GM12878 (cell line): ENCODE measurements at regions not wholly inside any gene's neighbourhood (a gene's known extent, or its start where the extent isn't known, plus 50 kb on each side); places are given as distances from the start of the nearest gene placed in this dataset.

Source experiments
- ATAC-seq: fragments of 200-7000 bp; cut with Tn5 transposase; 3 replicates; pipeline ENCODE4 v1.9.1; 2020; ENCODE audit warnings: mild to moderate bottlenecking, moderate library complexity
- BruUV-seq: library from RNA; stranded (reverse); fragments of 400-500 nt; replicated peaks from 2 replicates; lab custom pipeline; 2021; lab: Mats Ljungman, UMichigan
- CTCF ChIA-PET: fragments of 300-600 bp; sonication (Branson Sonifier 250); formaldehyde crosslinking; extraction: SDS; loops from one replicate; lab custom pipeline; 2021; ENCODE audit warnings: inconsistent platforms; lab: Yijun Ruan, JAX
- POLR2A ChIA-PET: fragments of 350-600 bp; formaldehyde crosslinking; extraction: SDS; loops from one replicate; lab custom pipeline; 2021; ENCODE audit warnings: inconsistent platforms; lab: Charles Lee
- RAD21 ChIA-PET: fragments of 300-600 bp; sonication (Branson Sonifier 250); formaldehyde crosslinking; loops from one replicate; lab custom pipeline; 2023; ENCODE audit warnings: antibody characterized with exemption; ENCODE audit not compliant: unreplicated experiment; lab: Charles Lee
- SMC1A ChIA-PET: fragments of 300-600 bp; sonication (Branson Sonifier 250); formaldehyde crosslinking; loops from one replicate; lab custom pipeline; 2023; ENCODE audit not compliant: unreplicated experiment, uncharacterized antibody; lab: Charles Lee
- DNase-seq: peaks from one replicate; pipeline ENCODE4 v3.0.0-alpha.2; 2011; ENCODE audit warnings: low read depth, low spot score
- FAIRE-seq: peaks from 3 replicates; lab custom pipeline; 2011; peaks lifted over from hg19 to GRCh38; lab: Jason Lieb, UNC
- H2AFZ ChIP-seq: 2 replicates; pipeline ENCODE4 v1.6.0; 2011; ENCODE audit warnings: low read depth, low read length, control low read depth; ENCODE audit not compliant: control insufficient read depth
- H3K27ac ChIP-seq: 2 replicates; pipeline ENCODE4 v1.5.1; 2011; ENCODE audit warnings: control low read depth; ENCODE audit not compliant: control insufficient read depth, insufficient read depth
- H3K27me3 ChIP-seq, 2 experiments: replicated peaks in 1 of 2; 2 replicates each; pipeline versions ENCODE4 v1.6.0 to v1.6.1; 2011; ENCODE audit warnings: low read length in 1 of 2; ENCODE audit not compliant: control insufficient read depth in 2 of 2, insufficient read depth in 2 of 2
- H3K36me3 ChIP-seq, 2 experiments: 2 replicates each; pipeline ENCODE4 v1.5.1; 2011; ENCODE audit warnings: low read length in 1 of 2; ENCODE audit not compliant: control insufficient read depth in 2 of 2, insufficient read depth in 2 of 2
- H3K4me1 ChIP-seq: 2 replicates; pipeline ENCODE4 v1.6.1; 2011; ENCODE audit warnings: mild to moderate bottlenecking, low read length, moderate library complexity, mixed read lengths; ENCODE audit not compliant: control insufficient read depth, insufficient read depth
- H3K4me2 ChIP-seq: 2 replicates; pipeline ENCODE4 v1.6.0; 2011; ENCODE audit warnings: control low read depth; ENCODE audit not compliant: control insufficient read depth, insufficient read depth
- H3K4me3 ChIP-seq: fragments of 200-600 bp; sonication (generic); 2 replicates; pipeline ENCODE4 v1.5.1; 2016
- H3K79me2 ChIP-seq: 2 replicates; pipeline ENCODE4 v1.6.0; 2011; ENCODE audit warnings: low read length; ENCODE audit not compliant: control insufficient read depth, insufficient read depth
- H3K9ac ChIP-seq: 2 replicates; pipeline ENCODE4 v1.8.0; 2011; ENCODE audit warnings: low read length, control low read depth, mixed read lengths; ENCODE audit not compliant: control insufficient read depth, insufficient read depth
- H3K9me3 ChIP-seq: replicated peaks from 3 replicates; pipeline ENCODE4 v1.5.1; 2011; ENCODE audit warnings: mild to moderate bottlenecking, low read length; ENCODE audit not compliant: control insufficient read depth, insufficient read depth
- H4K20me1 ChIP-seq: 2 replicates; pipeline ENCODE4 v1.6.0; 2011; ENCODE audit not compliant: control insufficient read depth, insufficient read depth
- CREM ChIP-seq: IDR thresholded peaks from 2 replicates; pipeline ENCODE4 v1.6.1; 2014; ENCODE audit warnings: antibody characterized with exemption, low read depth
- IKZF1 ChIP-seq: fragments of 450-650 bp; conservative IDR thresholded peaks from 2 replicates; pipeline ENCODE4 v1.6.1; 2017; ENCODE audit warnings: antibody characterized with exemption, mild to moderate bottlenecking
- RUNX3 ChIP-seq: IDR thresholded peaks from 2 replicates; pipeline ENCODE4 v1.6.1; 2012; ENCODE audit warnings: low read length, inconsistent platforms
- WGBS: methylation state at CpG from one replicate; pipeline ENCODE4 v1.1.6; 2016; ENCODE audit warnings: low lambda C conversion rate; ENCODE audit not compliant: insufficient replicate concordance, insufficient coverage; ENCODE audit errors: missing lambda C conversion rate; 5-methylcytosine and 5-hydroxymethylcytosine counted together
- in situ Hi-C: fragments of 300-500 bp; cut with MboI; formaldehyde crosslinking; loops from 9 replicates; pipeline ENCODE4 v1.14.3; 2018; ENCODE audit warnings: mixed read lengths
- intact Hi-C: fragments of 100-400 bp; cut with micrococcal nuclease; formaldehyde crosslinking; loops from one replicate; pipeline ENCODE4 v1.14.2; 2022; ENCODE audit not compliant: unreplicated experiment
- TF ChIP-seq, protein P1 (sequence below): fragments of 450-650 bp; formaldehyde crosslinking; IDR thresholded peaks from 2 replicates; pipeline ENCODE4 v1.4.0; 2020; ENCODE audit warnings: mild to moderate bottlenecking, moderate library complexity
- TF ChIP-seq, protein P2 (sequence below): IDR thresholded peaks from 2 replicates; pipeline ENCODE4 v1.6.1; 2011; ENCODE audit warnings: borderline replicate concordance, low read depth, mild to moderate bottlenecking, moderate library complexity, mixed read lengths, low read length; ENCODE audit not compliant: insufficient read depth; ENCODE audit errors: extremely low read length
- TF ChIP-seq, protein P3 (sequence below): IDR thresholded peaks from 2 replicates; pipeline ENCODE4 v1.6.1; 2012; ENCODE audit warnings: mild to moderate bottlenecking, low read depth, low read length

DNA sequence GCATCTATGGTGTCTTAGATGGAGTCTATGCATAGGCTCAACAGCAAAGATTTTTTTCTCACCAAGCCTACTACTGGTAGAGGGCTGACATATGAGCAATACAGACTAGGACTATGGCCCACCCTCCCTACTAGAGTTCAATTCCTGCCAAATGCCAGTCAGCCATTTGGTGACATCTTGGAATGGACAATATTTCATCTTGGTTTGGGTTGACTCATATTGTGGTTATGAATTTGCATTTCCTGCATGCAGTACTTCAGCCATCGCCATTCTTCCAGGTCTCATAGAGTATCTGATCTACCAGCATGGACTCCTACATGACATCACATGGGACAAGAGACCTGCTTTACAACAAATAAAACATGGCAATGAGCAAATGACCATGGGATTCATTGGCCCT is 778.1 kb upstream of the SOX9 start:
- H2AFZ ChIP-seq: no peak overlapping the region
- no peak overlapping the region for H3K27ac ChIP-seq
- 0% methylated on average over 1 of the region's 1 CpG for WGBS
- DNase-seq (no peak), ATAC-seq (no peak)
- ChIA-PET SMC1A (no interaction called here), POLR2A (no interaction called here), CTCF (no interaction called here)
- no peaks in the 10 kb centered on the region for H3K9me3 ChIP-seq
- no peak overlapping the region for H3K4me2 ChIP-seq
- BruUV-seq: no TSS peak
- no peak overlapping the region for H3K9ac ChIP-seq
- no peaks in the 10 kb centered on the region for H3K4me1 ChIP-seq
- H3K36me3 ChIP-seq: no peaks in the 10 kb centered on the region
- H3K4me3 ChIP-seq: no peak overlapping the region
- H4K20me1 ChIP-seq: no peaks in the 10 kb centered on the region
- no peaks in the 10 kb centered on the region for H3K79me2 ChIP-seq
- TF ChIP-seq, protein P1, sequence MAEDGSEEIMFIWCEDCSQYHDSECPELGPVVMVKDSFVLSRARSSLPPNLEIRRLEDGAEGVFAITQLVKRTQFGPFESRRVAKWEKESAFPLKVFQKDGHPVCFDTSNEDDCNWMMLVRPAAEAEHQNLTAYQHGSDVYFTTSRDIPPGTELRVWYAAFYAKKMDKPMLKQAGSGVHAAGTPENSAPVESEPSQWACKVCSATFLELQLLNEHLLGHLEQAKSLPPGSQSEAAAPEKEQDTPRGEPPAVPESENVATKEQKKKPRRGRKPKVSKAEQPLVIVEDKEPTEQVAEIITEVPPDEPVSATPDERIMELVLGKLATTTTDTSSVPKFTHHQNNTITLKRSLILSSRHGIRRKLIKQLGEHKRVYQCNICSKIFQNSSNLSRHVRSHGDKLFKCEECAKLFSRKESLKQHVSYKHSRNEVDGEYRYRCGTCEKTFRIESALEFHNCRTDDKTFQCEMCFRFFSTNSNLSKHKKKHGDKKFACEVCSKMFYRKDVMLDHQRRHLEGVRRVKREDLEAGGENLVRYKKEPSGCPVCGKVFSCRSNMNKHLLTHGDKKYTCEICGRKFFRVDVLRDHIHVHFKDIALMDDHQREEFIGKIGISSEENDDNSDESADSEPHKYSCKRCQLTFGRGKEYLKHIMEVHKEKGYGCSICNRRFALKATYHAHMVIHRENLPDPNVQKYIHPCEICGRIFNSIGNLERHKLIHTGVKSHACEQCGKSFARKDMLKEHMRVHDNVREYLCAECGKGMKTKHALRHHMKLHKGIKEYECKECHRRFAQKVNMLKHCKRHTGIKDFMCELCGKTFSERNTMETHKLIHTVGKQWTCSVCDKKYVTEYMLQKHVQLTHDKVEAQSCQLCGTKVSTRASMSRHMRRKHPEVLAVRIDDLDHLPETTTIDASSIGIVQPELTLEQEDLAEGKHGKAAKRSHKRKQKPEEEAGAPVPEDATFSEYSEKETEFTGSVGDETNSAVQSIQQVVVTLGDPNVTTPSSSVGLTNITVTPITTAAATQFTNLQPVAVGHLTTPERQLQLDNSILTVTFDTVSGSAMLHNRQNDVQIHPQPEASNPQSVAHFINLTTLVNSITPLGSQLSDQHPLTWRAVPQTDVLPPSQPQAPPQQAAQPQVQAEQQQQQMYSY (CRISPR knock-in tag): no peak
- TF ChIP-seq, protein P2, sequence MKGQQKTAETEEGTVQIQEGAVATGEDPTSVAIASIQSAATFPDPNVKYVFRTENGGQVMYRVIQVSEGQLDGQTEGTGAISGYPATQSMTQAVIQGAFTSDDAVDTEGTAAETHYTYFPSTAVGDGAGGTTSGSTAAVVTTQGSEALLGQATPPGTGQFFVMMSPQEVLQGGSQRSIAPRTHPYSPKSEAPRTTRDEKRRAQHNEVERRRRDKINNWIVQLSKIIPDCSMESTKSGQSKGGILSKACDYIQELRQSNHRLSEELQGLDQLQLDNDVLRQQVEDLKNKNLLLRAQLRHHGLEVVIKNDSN: no peak
- no peak for TF ChIP-seq IKZF1
- TF ChIP-seq, protein P3, sequence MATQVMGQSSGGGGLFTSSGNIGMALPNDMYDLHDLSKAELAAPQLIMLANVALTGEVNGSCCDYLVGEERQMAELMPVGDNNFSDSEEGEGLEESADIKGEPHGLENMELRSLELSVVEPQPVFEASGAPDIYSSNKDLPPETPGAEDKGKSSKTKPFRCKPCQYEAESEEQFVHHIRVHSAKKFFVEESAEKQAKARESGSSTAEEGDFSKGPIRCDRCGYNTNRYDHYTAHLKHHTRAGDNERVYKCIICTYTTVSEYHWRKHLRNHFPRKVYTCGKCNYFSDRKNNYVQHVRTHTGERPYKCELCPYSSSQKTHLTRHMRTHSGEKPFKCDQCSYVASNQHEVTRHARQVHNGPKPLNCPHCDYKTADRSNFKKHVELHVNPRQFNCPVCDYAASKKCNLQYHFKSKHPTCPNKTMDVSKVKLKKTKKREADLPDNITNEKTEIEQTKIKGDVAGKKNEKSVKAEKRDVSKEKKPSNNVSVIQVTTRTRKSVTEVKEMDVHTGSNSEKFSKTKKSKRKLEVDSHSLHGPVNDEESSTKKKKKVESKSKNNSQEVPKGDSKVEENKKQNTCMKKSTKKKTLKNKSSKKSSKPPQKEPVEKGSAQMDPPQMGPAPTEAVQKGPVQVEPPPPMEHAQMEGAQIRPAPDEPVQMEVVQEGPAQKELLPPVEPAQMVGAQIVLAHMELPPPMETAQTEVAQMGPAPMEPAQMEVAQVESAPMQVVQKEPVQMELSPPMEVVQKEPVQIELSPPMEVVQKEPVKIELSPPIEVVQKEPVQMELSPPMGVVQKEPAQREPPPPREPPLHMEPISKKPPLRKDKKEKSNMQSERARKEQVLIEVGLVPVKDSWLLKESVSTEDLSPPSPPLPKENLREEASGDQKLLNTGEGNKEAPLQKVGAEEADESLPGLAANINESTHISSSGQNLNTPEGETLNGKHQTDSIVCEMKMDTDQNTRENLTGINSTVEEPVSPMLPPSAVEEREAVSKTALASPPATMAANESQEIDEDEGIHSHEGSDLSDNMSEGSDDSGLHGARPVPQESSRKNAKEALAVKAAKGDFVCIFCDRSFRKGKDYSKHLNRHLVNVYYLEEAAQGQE: no peak
- TF ChIP-seq RUNX3: no peak
- TF ChIP-seq CREM: no peak
- TF ChIP-seq, all 136 proteins: peak for 0
- FAIRE-seq: no peak
- intact Hi-C loops (no loop called here), in situ Hi-C loops (no loop called here)
- H3K27me3 ChIP-seq: no peaks in the 10 kb centered on the region
- RAD21 ChIA-PET: no interaction called here
